ENCODE measurements at regions not wholly inside any gene's neighbourhood (a gene's known extent, or its start where the extent isn't known, plus 50 kb on each side); places are given as distances from the start of the nearest gene placed in this dataset.

DNA sequence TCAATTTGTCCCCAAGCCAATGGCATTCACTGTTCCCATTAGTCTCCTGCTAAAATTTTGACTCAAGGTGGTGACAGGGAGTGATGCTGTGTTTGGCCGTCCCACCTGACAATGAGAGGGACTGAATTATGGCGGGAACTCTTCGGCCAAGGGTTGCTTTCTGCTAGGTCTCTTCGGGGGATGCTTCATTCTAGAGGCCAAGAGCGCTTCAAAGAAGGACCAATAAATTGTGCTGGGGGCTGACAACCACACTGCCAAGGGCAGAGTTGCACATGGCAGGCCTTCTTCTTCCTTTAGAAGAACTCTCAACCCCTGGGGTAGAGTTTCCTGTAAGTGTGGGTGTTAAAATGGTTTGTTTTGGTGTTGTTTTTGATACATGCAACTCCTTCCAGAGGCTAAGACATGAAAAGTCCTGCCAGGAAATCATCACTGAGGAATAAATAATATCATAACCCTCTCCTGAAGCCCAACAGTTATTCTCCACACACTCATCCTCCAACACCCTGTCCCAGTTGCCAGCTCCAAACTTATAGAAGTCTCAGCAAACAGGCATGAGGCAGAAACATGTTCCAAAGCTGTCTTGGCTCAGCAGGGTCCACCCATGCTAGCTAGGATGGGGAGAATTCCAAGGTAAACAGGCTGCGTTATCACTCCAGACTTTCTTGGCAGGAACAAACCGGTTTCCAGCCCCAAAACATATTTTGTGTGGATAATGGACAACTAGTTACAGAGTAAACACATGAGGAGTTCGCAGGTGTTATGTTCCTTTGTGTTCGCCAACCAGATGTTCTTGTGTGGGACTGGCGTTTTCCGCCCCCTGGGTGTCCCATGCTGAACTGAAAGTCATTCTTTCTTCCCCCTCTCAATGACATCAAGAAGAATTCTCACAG, 396.7 kb upstream of the RGMA start:
- no peak for DNase-seq (ENCODE audit: low spot score)

DNA sequence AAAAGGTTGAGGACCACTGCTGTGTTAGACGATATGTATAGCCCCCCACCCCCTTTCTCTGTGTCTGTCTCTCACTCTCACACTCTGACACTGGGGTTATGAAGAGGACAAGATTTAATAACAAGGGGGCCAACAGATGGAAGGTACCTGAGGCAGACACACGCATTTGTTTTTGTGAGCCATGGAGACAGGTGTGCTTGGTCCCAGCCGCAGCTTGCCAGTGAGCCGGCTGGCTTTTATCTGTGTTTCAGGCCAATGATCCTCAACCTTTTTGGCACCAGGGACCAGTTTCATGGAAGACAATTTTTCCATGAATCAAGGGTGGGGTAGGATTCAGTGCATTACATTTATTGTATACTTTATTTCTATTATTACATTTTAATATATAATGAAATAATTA, 394.9 kb upstream of the RGMA start:
- no peak for DNase-seq (ENCODE audit: low spot score)

DNA sequence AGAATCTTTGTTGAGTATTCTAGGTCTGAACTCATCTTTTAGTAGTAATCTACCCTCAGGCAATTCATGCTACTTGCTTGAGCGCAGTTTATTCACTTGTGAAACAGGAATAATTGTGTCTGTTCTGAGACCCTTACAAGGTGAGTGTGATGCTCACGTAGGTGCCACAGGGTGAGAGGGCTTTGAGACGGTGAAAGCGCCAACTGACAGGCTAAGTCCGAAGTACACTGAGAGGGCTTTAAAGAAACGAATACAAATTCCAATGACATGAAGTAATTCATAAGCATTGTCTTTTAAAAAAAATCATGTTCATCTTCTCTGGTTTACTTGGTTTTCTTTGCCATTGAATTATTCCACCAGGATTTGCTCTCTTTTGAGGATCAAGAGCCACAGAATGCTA, 393.7 kb upstream of the RGMA start:
- DNase-seq (ENCODE audit: low spot score) = no peak

DNA sequence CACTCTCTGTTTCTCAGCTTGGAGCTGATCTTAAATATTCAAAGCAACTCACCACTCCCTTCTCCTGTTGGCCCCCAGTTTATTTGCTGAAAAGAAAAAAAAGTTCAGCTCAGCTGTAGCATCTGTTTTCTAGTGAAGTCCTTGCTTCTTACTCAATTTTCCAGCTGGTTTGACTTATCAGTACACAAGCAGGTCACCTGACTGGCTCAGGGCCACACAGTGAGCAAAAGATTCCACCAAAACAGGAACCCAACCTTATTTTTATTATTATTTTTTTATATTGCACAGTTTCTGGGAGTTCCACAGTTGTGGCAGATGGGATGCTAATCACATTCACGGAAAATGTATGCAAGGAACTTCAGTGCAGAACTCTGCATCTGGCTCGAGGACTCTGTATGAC, 390.7 kb upstream of the RGMA start:
- DNase-seq (ENCODE audit: low spot score) = no peak

DNA sequence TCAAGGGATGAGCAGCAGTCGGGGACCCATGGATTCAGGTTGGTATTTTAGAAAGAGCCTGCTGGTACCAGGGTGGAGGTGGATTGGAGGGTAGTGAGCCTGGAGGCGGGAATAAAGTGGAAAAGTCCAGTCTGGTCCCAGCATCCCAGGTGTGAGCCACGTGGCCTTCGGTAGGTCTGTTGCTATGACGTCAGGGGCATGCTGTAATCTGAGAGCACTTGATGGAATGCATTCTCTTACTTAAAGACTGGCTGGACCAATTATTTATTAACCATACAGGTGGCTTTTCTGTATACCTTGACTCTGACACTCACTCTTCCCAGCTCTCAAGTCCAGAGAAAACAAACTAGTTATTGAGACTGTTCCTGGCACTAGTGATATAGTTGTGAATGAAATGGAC, 389.9 kb upstream of the RGMA start:
- no peak for DNase-seq (ENCODE audit: low spot score)

DNA sequence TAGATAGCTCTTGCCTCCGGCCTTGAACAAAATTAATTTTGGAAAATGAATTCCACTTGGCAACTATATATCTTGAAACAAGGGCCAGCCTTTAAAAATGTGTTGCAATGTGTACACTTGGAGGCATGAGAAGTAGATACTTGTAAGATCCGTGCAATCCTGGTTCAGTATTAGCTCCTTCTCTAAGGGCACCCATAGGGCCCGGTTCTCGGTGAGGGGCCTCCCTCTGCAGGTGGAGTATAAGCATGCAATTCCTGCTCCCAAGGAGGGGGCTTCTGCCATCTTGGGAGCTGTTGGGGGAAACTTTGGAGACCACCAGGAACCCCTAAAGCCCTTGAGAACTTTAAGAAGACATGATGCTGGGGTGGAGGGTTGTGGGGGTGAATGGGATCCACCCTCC, 388.7 kb upstream of the RGMA start:
- no peak for DNase-seq (ENCODE audit: low spot score)

DNA sequence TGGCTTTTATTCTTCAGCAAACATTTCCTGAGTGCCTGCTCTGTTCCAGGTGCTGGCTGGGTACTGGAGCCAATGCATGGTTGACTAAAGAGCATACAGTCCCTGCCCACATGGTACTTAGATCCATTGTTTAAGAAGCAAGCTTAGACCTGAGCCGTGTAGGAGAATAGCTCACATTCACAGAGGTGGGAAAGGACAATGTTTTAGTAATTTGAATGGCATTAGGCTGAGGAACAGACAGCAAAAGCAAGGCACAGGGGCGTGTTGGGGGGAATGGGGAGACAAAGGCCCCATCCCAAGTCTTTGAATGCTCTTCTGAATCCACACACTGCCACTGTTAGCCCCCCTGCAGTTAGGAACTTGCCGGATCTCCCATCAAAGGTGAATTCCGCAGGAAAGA, 388.2 kb upstream of the RGMA start:
- DNase-seq (ENCODE audit: low spot score) = no peak

DNA sequence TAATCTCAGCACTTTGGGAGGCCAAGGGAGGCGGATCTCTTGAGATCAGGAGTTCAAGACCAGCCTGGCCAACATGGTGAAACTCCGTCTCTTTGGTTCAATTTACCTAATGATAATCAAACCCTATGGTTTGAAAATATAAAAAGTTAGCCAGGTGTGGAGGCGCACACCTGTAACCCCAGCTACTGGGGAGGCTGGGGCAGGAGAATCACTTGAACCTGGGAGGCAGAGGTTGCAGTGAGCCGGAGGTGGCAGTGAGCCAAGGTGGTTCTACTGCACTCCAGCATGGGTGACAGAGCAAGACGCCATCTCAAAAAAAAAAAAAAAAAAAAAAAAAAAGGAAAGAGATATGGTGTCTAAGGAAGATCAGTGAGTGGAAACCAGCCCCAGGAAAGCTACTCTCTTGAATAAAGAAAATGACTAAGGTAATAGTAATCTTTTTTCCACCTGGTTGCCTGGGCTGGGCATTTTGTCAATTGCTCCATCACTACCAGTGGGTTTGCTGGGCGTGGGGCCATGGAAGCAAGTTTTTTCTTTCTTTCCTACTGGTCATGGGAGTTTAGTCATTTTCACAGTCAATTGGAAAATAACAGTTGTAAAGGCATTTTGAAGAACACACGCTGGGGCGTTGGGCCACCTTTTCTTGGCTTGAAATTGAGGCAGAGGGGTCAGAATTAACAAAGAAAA, 387.6 kb upstream of the RGMA start:
- DNase-seq (ENCODE audit: low spot score) = no peak

DNA sequence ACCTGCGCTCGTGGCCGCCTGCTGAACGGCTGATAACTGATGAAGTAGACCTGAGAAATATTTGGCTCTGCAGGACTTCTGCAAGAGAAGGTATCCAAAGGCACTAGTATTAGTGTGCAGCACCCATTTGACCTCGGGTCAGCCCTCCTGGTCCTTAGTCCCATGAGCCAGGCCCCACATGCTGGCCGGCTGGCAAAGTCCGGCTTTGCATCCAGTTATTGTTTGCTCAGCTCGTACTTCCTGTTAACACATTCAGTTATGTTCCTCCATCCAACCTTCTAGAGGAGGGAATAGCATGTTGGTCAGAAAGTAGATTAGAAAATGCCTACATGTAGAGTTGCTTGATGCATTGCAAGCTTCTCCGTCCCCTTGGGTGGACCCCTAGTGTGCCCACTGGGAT, 385.7 kb upstream of the RGMA start:
- DNase-seq (ENCODE audit: low spot score) = no peak

DNA sequence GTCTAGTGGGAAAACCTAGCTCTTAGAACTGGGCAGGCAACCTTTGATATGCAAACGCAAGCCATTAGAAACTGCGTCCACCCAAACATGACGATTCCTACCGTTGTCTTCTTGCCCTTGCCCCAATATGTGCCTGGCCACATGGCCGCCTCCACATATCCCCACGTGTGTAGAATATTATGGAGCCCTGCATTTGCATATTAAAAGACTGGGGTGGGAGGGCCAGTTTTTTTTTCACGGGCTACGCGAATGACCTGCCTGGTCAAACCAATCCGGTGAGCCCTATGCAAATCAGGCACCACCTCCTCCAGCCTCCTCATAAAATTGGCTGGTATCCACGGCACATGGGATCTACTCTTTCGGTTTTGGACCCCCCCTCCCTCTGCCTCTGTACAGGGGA, 381.0 kb upstream of the RGMA start:
- no peak for DNase-seq (ENCODE audit: low spot score)

DNA sequence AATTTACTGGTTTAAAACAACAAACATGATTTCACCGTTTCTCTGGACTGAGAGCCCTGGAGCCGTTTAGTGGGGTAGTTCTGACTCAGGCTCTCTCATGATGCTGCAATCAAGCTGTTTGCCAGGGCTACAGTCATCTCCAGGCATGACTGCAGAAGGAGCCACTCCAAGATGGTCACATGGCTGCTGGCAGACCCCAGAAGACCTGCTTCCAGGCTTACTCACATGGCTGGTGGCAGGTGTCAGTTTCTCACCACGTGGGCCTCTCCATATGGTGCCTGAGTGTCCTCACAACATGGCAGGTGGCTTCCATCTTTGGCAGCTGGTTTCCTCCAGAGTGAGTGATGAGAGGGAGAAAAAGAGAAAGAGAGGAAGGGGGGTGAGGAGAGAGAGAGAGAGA, 378.3 kb upstream of the RGMA start:
- no peak for DNase-seq (ENCODE audit: low spot score)

DNA sequence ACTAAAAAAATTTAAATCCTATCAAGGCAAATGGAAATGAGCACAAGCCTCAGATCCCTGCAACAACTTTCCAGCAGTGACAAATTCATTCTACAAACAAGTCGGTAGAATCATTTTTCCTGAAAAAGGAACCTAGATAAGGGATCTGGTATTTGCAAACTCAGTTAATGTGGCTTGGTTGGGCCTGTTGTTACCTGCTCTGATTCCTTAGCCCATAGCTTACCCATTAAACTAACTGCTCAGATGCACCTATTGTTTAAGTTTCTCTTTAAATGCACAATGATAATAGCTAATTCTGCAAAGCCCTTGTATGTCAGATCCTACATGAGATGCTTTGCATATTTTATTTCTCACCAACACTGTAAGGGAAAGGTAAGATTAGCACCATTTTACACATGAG, 377.4 kb upstream of the RGMA start:
- no peak for DNase-seq (ENCODE audit: low spot score)

DNA sequence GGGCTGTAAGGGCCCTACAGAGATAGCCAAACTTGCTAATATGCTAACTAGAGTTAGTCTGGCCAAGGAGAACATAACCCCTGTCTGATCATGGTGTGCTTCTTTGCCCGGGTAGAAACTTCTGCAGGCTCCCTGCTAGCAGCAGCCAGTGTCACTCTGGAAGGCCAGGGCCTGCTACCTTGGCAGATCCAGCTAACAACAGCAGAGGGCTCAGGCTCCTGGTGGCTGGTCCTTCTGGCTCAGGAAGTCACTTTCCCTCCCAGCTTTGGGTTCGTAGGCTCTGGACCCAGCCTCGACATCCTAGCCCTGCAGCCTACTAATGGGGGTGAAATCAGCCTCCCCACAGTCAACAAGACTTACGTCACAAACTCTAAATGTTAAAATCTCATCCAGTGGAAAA, 373.7 kb upstream of the RGMA start:
- DNase-seq (ENCODE audit: low spot score) = no peak

DNA sequence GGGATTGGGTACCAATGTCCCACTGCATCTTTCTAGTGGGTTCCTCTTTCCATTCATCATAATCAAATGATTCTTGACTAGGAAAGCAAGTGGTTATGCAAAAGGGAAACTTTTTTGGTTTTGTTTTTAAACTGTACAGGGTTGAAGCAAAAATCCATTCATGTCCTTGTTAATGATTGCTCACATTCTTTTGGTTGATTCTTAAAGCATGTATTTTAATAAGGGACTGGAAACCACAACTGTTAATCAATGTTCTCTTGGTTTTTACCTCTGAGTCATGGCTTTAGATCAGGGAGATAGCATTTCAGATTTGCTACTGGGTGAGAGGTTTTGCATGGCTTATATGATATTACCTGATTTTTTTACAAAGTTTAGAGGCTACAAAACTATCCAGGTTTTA, 371.7 kb upstream of the RGMA start:
- DNase-seq (ENCODE audit: low spot score) = no peak

DNA sequence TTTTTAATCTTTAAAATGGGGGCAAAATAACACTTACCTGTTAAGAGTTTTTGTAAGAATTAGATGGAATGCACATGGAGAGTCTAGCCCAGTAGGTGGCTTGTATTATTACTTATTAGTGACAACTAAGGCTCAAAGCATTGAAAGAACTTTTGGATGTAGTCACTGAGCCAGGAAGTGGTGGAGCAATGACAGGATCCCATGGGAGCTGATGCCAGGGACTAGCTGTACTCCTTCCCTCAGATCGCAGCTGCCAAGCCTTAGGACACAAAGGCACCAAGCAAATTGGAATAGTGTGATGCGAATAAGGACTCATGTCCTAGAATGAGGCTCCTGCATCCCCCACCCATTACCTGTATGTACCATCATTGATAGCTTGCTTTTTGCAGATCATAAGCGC, 370.4 kb upstream of the RGMA start:
- DNase-seq (ENCODE audit: low spot score) = no peak

DNA sequence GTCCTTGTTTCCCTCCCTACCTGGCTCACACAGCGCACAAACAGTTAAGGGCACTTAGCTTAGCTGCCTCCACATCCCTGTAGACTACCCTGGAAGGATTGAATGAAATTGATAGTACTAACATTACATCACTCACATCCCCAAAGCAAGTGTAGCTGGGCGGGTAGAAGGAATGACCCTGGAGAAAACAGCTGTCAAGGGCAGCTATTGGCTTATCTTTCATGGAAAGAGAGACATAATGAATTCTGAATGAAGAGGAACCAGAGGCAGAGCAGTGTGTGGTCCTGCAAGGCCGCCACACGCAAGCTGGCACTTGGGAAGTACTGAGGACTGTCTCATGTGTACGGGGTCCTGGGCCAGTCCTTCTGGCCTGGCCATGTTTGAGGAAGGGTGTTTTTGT, 369.6 kb upstream of the RGMA start:
- no peak for DNase-seq (ENCODE audit: low spot score)

DNA sequence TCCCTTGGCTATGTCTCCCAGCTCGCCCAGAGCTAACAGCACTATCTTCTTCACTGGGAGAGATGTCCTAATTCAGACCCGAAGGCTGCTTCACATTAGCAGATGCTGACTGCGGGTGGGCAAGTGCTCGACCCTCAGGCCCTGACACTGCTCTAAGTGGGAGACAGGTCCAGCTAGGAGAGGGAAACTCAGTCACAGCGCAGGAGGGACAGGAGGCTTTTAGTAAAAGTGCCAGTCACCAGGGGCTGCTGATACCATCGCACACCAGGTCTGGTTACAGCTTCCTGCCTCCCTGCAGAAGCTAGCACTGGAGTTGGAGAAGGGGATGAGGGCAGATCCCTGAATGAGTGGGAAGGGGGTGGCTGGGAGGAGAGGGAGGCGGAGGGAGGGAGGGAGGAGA, 365.8 kb upstream of the RGMA start:
- no peak for DNase-seq (ENCODE audit: low spot score)

DNA sequence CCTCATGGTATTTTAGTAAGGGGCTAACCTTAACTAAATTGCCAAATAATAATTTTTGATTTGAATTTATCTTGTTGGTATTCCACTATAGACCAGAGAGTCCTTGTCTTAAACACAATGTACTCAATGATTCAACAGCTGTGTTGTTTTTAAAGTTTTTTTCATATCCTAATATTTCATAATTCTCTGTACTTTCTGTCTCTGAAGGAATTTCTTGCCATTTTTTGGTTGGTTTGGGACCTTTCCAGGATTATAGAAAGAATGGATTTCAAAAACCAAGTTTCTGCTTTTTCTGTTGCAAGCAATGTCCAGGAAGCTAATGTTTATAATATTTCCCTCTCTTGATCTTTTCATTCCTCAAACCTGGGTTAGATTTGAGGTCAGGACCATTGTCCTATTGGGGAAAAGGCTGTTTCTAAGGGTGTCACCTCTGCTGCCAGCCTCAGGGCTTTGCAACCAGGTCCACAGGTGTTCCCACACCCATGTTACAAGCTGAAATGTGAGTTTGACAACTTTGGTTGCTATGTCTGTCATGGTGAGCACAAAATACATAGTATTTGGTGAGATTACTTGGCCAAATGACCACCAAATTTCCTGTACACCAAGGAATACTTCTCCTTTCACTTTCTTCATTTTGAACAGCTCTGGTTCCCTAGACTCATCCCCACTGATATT, 363.7 kb upstream of the RGMA start:
- no peak for DNase-seq (ENCODE audit: low spot score)

DNA sequence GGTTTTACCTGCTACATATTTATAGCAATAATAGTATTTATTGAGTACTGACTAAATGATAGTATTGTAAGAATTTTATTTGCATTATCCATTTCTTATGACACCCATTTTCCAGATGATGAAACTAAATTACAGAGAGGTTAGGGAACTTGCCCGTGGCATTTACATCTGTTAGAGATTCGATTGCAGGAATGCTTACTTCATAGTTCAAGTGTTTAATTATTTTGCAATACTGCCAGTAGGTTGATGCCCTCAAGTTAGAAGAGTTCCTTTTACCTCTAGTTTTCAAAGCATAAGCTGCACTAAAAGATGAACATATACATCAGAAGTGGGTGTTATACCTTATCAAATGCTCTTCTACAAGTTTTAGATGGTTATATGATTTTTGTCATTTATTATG, 362.8 kb upstream of the RGMA start:
- DNase-seq (ENCODE audit: low spot score) = no peak

DNA sequence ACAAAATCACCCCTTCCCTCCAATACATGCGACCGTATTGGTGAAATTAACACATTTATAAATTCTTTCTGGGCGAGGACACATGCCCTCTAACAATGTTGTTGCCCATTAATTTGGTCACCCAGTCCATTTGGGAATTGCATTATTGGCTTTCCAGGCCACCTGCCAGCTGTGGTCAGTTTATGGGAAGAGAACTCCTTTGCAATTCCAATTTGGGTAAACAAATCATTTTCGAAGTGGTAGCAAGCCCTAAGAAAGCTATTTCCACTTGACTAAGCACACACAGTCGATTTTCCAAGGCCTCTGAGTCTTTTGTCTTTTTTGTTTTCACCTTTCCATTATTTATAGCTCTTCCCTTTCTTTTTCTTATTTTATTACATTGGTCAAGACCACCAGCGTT, 362.3 kb upstream of the RGMA start:
- no peak for DNase-seq (ENCODE audit: low spot score)

DNA sequence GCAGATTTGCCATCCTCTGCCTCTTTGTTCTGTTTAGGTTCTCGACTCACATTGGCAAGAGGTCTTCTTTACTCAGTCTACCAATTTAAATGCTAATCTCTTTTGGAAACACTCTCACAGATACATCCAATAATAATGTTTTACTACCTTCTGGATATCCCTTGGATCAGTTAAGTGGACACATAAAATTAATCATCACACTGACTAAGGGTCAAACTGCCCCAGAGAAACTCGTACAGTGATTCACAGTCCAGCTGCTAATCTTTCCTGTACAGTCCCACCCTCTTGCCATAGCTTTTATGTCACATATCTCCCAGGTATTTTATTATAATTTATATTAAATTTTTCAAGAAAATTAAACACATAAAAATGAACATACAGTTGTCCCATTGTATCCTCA, 360.8 kb upstream of the RGMA start:
- no peak for DNase-seq (ENCODE audit: low spot score)

DNA sequence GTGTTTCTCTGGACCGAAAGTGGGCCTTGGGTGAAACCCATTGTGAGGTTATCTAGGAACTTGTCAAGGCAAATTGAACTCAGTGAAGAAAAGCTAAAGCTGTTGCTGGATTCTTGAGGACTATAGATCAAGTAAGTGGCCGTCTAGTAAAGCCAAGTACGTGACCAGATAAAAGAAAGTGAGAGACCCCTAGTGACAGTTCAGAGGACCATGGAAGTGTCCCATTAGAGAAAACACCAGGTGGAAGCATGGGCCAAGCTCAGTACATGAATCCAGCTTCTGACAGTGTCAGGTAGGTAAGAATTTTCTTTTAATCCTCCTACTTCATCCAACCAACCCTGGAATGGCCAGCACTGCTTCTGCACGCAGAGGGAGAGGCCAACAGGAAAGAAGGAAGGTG, 349.3 kb upstream of the RGMA start:
- DNase-seq (ENCODE audit: low spot score) = no peak

DNA sequence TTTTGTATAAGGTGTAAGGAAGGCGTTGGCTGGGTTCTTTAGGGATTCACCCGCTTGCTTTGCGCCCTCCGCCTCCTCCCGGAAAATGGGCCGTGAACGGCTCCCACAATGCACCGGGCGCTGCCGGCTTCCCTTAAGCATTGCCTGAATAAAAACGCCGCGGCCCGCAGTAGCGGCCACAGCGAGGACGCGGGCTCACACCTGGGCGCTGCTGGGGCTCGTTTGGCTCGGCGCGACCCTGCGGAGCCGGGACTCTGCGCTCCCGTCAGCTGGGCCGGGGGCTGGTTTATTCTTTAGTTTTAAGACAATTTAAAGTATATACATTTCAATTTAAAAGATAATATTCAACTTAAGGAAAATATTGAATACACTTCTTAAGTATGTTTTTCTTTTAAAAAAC, 343.5 kb upstream of the RGMA start:
- DNase-seq (ENCODE audit: low spot score) = no peak
